ENCODE measurements at regions not wholly inside any gene's neighbourhood (a gene's known extent, or its start where the extent isn't known, plus 50 kb on each side); places are given as distances from the start of the nearest gene placed in this dataset.

GRCh38 chr4:35556387-35556786 is 687.9 kb downstream of the ARAP2 start:
- H3K9me3 ChIP-seq (ENCODE audit: control insufficient read depth, low read depth, low read length): peaks cover 6% of the 10 kb centered on the region
- H2BK120ac ChIP-seq (ENCODE audit: low read depth, low read length, poor library complexity, severe bottlenecking): no peak overlapping the region
- H3K27me3 ChIP-seq (ENCODE audit: insufficient read depth, low read length): no peaks in the 10 kb centered on the region
- peaks cover 4 to 20% (median 7%) of the 10 kb centered on the region in 3 experiments for H3K36me3 Mint-ChIP-seq (ENCODE audit: insufficient read depth in 1 of 3, low read depth in 3 of 3)
- no peak overlapping the region for H2BK12ac ChIP-seq (ENCODE audit: insufficient read length, low read depth, low read length)
- H2AFZ ChIP-seq (ENCODE audit: low read length): no peak overlapping the region
- no peak overlapping the region for H3K23ac ChIP-seq (ENCODE audit: insufficient read length, low read depth, low read length)
- no peaks in the 10 kb centered on the region for H3K23me2 ChIP-seq (ENCODE audit: insufficient read length, low read depth, low read length, poor library complexity, severe bottlenecking)
- H3K79me2 ChIP-seq (ENCODE audit: insufficient read depth, low read length): no peaks in the 10 kb centered on the region
- H2BK20ac ChIP-seq (ENCODE audit: low read depth, low read length, poor library complexity, severe bottlenecking): no peak overlapping the region
- H2AK5ac ChIP-seq (ENCODE audit: insufficient read length, low read length): no peak overlapping the region
- no peak overlapping the region for H4K5ac ChIP-seq (ENCODE audit: insufficient read length, low read depth, low read length)
- no peak overlapping the region for H3K4me3 Mint-ChIP-seq
- H3K14ac ChIP-seq (ENCODE audit: insufficient read depth, low read length): no peak overlapping the region
- H3K79me1 ChIP-seq (ENCODE audit: insufficient read depth, low read depth, low read length, poor library complexity, severe bottlenecking): no peaks in the 10 kb centered on the region
- no peak overlapping the region for H3T11ph ChIP-seq (ENCODE audit: low read length)
- no peak overlapping the region for H3K27ac ChIP-seq (ENCODE audit: insufficient read length, low read depth, low read length)
- no peak overlapping the region for H2BK15ac ChIP-seq (ENCODE audit: low read depth, low read length)
- H2BK5ac ChIP-seq (ENCODE audit: insufficient read length, low read length): no peak overlapping the region
- no peak for DNase-seq
- H4K8ac ChIP-seq (replicated peaks; ENCODE audit: insufficient read length, low read depth, low read length): no peak overlapping the region
- H3K4me1 ChIP-seq (ENCODE audit: insufficient read depth, low read length): no peaks in the 10 kb centered on the region; the same call in 1 of the 2 replicates
- H3K9me3 Mint-ChIP-seq: peaks cover 11 to 14% of the 10 kb centered on the region in 2 experiments
- no peak overlapping the region for H4K91ac ChIP-seq (ENCODE audit: insufficient read length, low read depth, low read length)
- H3K56ac ChIP-seq (ENCODE audit: insufficient read length, low read depth, low read length): no peak overlapping the region
- WGBS (ENCODE audit: extremely low coverage, insufficient read length, low lambda C conversion rate): no CpG with 5 or more reads among the region's 1 CpG
- H3K4me2 ChIP-seq (ENCODE audit: insufficient read depth, insufficient read length, low read length): no peak overlapping the region
- H3K9ac ChIP-seq (ENCODE audit: extremely low read depth, insufficient read length, low read length): no peak overlapping the region
- H3K18ac ChIP-seq (ENCODE audit: insufficient read length, low read depth, low read length): no peak overlapping the region
- peaks cover 5 to 6% of the 10 kb centered on the region in 2 experiments; a peak in 3 of 4 replicates for H3K4me1 Mint-ChIP-seq
- no peak overlapping the region for H3K27ac Mint-ChIP-seq
- no peak overlapping the region for H3K4ac ChIP-seq (ENCODE audit: low read depth, low read length)
- TF ChIP-seq CTCF (conservative IDR thresholded peaks at IDR 0.05): no peak
- H3K27me3 Mint-ChIP-seq (ENCODE audit: low read depth): no peaks in the 10 kb centered on the region
- no peaks in the 10 kb centered on the region for H4K20me1 ChIP-seq (ENCODE audit: control insufficient read depth, insufficient read depth, insufficient read length)

Data from H9 (cell line).